ENCODE measurements at regions not wholly inside any gene's neighbourhood (a gene's known extent, or its start where the extent isn't known, plus 50 kb on each side); places are given as distances from the start of the nearest gene placed in this dataset.

GRCh38 chr11:129324533-129325175, 51.0 kb upstream of the BARX2 start:
- TF ChIP-seq CTCF (IDR thresholded peaks at IDR 0.05; ENCODE audit: borderline replicate concordance, extremely low read depth, low read length, poor library complexity, severe bottlenecking) (no peak), EZH2 (IDR thresholded peaks at IDR 0.05; ENCODE audit: borderline replicate concordance, low read depth, low read length, severe bottlenecking) (no peak)

Measured in DND-41 (cell line).